Lung (tissue), 11 donors: ENCODE measurements at regions not wholly inside any gene's neighbourhood (a gene's known extent, or its start where the extent isn't known, plus 50 kb on each side); places are given as distances from the start of the nearest gene placed in this dataset.

ENCODE experiments used
- ATAC-seq: fragments of 200-7000 bp; cut with Tn5 transposase; one replicate; pipeline ENCODE4 v1.9.1; 2020; ENCODE audit warnings: moderate number of reproducible peaks; ENCODE audit not compliant: insufficient read depth, low FRiP score
- DNase-seq, 3 donors: peaks; one replicate each; pipeline ENCODE4 v3.0.0-alpha.2; 2013 to 2017
- H3K27ac ChIP-seq, 2 donors: one replicate each; pipeline ENCODE4 v1.5.1; 2013; ENCODE audit warnings: mild to moderate bottlenecking in 2 of 2, moderate library complexity in 2 of 2, control low read depth in 1 of 2, inconsistent platforms in 1 of 2, low read depth in 1 of 2, low read length in 1 of 2
- H3K27me3 ChIP-seq, 3 donors: one replicate each; pipeline ENCODE4 v1.5.1; 2013; ENCODE audit warnings: low read length in 2 of 3; ENCODE audit not compliant: control insufficient read depth in 3 of 3, insufficient read depth in 3 of 3
- H3K36me3 ChIP-seq, 4 donors: one replicate each; pipeline ENCODE4 v1.5.1; 2013; ENCODE audit warnings: low read length in 4 of 4, mild to moderate bottlenecking in 1 of 4, moderate library complexity in 1 of 4; ENCODE audit not compliant: control insufficient read depth in 4 of 4, insufficient read depth in 4 of 4
- H3K4me1 ChIP-seq, 5 donors: one replicate each; pipeline ENCODE4 v1.5.1; 2013; ENCODE audit warnings: low read length in 5 of 5, mild to moderate bottlenecking in 2 of 5, moderate library complexity in 1 of 5; ENCODE audit not compliant: control insufficient read depth in 5 of 5, insufficient read depth in 5 of 5
- H3K4me3 ChIP-seq: one replicate; pipeline ENCODE4 v1.5.1; 2013; ENCODE audit warnings: mild to moderate bottlenecking, control low read depth, moderate library complexity
- H3K9ac ChIP-seq, 2 donors: one replicate each; pipeline ENCODE4 v1.5.1; 2013; ENCODE audit warnings: low read length in 2 of 2, control low read depth in 1 of 2; ENCODE audit not compliant: insufficient read depth in 1 of 2
- H3K9me3 ChIP-seq, 4 donors: one replicate each; pipeline ENCODE4 v1.5.1; 2013; ENCODE audit warnings: low read length in 3 of 4, mild to moderate bottlenecking in 1 of 4, moderate library complexity in 1 of 4; ENCODE audit not compliant: control insufficient read depth in 4 of 4, insufficient read depth in 3 of 4
- WGBS, 2 donors: extraction: QIAGEN DNeasy Blood & Tissue Kit; methylation state at CpG; one replicate each; pipeline ENCODE4 v1.1.7; 2013; 5-methylcytosine and 5-hydroxymethylcytosine counted together
- TF ChIP-seq, protein P1 (sequence below): IDR thresholded peaks from 2 replicates; pipeline ENCODE4 v1.5.1; 2012; ENCODE audit warnings: mild to moderate bottlenecking; ENCODE audit errors: control extremely low read depth, extremely low read depth
- donor health status: control.
- donor health status: control.
- donor health status: Bipolar disorder and iron deficiency.
- donor health status: healthy.
- donor health status: DM: yes; HTN: yes; CAD: no.

DNA sequence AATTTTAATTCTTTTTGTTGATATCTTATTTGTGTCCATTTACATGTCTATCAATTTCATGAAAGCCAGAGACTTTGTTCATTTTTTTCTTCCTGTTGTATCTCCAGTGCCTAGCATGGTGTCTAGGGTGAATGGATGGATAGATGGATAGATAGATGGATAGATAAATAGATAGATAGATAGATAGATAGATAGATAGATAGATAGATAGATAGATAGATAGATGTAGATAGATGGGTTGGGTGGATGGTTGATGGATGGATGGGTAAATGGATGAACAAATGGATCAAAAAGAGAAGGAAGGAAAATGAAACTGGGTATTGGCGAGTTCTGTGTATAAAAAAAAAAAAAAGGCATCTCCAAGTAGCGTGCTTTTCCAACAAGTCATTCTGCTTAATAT, 120.5 kb downstream of the FAM124B start:
- Histone ChIP-seq H3K9me3 (peaks cover 0 to 3% (median 0%) of the 10 kb centered on the region in 4 donors), H3K27ac (no peak overlapping the region), H3K27me3 (no peaks in the 10 kb centered on the region), H3K4me3 (no peak overlapping the region), H3K9ac (no peak overlapping the region), H3K4me1 (no peaks in the 10 kb centered on the region), H3K36me3 (no peaks in the 10 kb centered on the region)
- DNase-seq (no peak), ATAC-seq (no peak)
- WGBS, 2 donors: 87 to 88% methylated on average over 2 of the region's 2 CpGs
- TF ChIP-seq, protein P1, sequence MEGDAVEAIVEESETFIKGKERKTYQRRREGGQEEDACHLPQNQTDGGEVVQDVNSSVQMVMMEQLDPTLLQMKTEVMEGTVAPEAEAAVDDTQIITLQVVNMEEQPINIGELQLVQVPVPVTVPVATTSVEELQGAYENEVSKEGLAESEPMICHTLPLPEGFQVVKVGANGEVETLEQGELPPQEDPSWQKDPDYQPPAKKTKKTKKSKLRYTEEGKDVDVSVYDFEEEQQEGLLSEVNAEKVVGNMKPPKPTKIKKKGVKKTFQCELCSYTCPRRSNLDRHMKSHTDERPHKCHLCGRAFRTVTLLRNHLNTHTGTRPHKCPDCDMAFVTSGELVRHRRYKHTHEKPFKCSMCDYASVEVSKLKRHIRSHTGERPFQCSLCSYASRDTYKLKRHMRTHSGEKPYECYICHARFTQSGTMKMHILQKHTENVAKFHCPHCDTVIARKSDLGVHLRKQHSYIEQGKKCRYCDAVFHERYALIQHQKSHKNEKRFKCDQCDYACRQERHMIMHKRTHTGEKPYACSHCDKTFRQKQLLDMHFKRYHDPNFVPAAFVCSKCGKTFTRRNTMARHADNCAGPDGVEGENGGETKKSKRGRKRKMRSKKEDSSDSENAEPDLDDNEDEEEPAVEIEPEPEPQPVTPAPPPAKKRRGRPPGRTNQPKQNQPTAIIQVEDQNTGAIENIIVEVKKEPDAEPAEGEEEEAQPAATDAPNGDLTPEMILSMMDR: no peak

GRCh38 chr2:224278531-224278930, 123.4 kb downstream of the FAM124B start:
- no peak overlapping the region for H3K9ac ChIP-seq

DNA sequence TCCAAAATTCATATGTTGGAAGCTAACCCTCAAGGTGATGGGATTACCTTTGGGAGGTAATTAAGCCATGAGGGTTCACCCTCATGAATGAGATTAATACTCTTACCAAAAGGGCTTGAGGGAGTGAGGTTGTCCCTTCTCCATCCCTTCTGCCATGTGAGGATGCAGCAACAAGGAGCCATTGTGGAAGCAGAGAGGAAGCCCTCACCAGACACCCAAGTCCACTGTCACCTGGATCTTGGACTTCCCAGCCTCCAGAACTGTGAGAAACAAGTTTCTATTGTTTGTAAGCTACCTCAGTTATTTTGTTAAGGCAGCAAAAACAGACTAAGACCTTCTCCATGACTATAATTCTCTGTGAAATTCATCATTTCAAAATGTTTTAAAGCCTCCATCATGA, 125.7 kb downstream of the FAM124B start:
- Histone ChIP-seq H3K4me1 (no peaks in the 10 kb centered on the region), H3K36me3 (no peaks in the 10 kb centered on the region), H3K9ac (no peak overlapping the region), H3K27ac (no peak overlapping the region), H3K9me3 (no peaks in the 10 kb centered on the region), H3K4me3 (no peak overlapping the region), H3K27me3 (no peaks in the 10 kb centered on the region)
- ATAC-seq (no peak), DNase-seq (no peak)
- TF ChIP-seq, protein P1: no peak

More at GRCh38 chr2:224278531-224278930, 123.4 kb downstream of the FAM124B start:
- Histone ChIP-seq H3K27ac (no peak overlapping the region), H3K9me3 (peaks cover 0 to 3% (median 0%) of the 10 kb centered on the region in 4 donors), H3K36me3 (no peaks in the 10 kb centered on the region), H3K4me1 (no peaks in the 10 kb centered on the region), H3K4me3 (no peak overlapping the region), H3K27me3 (no peaks in the 10 kb centered on the region)
- no peak for ATAC-seq
- TF ChIP-seq, protein P1: no peak
- no peak for DNase-seq
- 72 to 87% methylated on average over 3 of the region's 3 CpGs for WGBS, 2 donors

DNA sequence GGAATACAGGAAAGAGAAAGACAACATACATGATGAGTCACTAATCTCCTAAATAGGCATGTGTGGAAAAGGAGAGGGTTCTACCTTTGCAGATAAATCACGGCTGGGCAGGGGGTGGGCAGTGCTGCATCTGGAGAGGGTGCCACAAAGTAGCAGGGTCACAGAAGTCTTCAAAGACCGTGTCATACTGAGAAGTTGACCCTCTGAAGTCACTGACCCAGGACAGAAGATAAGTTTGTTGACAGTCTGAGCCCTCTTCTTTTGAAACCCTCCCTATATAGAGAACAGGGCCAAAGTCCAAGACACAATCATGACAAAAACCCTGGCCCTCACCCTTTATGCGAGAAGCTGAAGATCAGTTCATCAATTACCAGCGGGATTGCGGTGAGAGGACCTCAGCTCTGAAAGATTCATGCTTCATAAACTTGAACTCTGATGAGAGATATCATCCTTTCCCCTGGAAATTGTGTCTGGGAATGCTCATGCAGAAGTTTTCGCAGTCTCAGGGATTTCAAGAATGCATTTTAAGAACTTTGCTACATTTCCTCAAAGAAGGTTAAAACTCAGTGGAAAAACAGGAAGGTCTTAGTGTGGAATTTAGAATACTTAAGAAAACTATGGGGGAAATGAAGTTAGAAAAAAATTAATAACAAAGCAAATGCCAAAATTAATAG, 129.5 kb downstream of the FAM124B start:
- Histone ChIP-seq H3K36me3 (no peaks in the 10 kb centered on the region), H3K4me3 (no peak overlapping the region), H3K9ac (no peak overlapping the region), H3K4me1 (peaks cover 0 to 5% (median 0%) of the 10 kb centered on the region in 5 donors), H3K27me3 (no peaks in the 10 kb centered on the region), H3K27ac (no peak overlapping the region), H3K9me3 (no peaks in the 10 kb centered on the region)
- WGBS, 2 donors: 71 to 86% methylated on average over 6 of the region's 6 CpGs
- TF ChIP-seq, protein P1: no peak
- ATAC-seq (no peak), DNase-seq (no peak)
